ENCODE measurements at regions not wholly inside any gene's neighbourhood (a gene's known extent, or its start where the extent isn't known, plus 50 kb on each side); places are given as distances from the start of the nearest gene placed in this dataset.

DNA sequence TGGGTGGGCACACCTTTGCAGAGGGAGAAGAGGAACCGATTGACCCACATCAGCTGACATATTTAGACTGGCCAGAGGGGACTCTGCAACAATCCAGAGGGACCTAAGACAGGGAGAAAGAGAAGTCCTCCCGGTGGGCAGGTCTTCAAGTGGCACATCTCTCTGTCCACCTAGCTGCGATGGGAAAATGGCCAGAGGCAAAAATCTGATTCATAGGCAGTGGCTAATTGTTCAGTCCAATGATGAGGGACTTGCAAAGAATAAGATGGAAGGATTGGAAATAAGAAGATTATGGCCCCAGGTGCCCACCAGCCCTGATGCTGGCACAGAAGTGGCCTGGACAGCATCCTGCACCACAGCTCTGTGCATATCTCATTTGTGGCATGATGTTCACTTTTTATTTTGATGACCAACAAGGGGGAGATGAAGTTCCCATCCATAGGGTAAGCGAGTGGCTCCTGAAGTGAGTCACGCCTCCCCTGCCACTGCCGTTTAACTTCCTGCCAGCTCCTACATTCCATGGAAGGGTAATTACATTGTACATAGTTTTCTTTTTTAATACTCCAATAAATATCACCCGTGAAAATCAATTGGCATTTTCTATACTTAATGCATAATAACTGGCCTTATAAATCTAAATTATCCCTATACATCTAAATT is 659.6 kb downstream of the MATN1 start:
- TF ChIP-seq CTCF (IDR thresholded peaks at IDR 0.05), result no peak
- no peak for TF ChIP-seq POLR2A (IDR thresholded peaks at IDR 0.05)
- no peak for TF ChIP-seq POLR2AphosphoS5 (IDR thresholded peaks at IDR 0.05)
